ENCODE measurements at regions not wholly inside any gene's neighbourhood (a gene's known extent, or its start where the extent isn't known, plus 50 kb on each side); places are given as distances from the start of the nearest gene placed in this dataset.

GRCh38 chr9:95754533-95755420 lies 120.7 kb upstream of the ERCC6L2 start:
- peaks cover 4 to 11% of the 10 kb centered on the region in 2 donors for H3K27me3 Mint-ChIP-seq (ENCODE audit: low read depth in 2 of 2)
- H3K9me3 ChIP-seq (ENCODE audit: control insufficient read depth, insufficient read depth, low read length) = no peaks in the 10 kb centered on the region
- TF ChIP-seq CTCF (IDR thresholded peaks at IDR 0.05) = no peak
- H3K4me1 Mint-ChIP-seq = no peaks in the 10 kb centered on the region
- no peak overlapping the region for H3K27ac Mint-ChIP-seq
- no peaks in the 10 kb centered on the region for H3K36me3 Mint-ChIP-seq
- no peaks in the 10 kb centered on the region for H3K27me3 ChIP-seq (ENCODE audit: control insufficient read depth, insufficient read depth, low read length)
- ATAC-seq (no peak), DNase-seq (no peak)
- no peak overlapping the region for H3K27ac ChIP-seq (ENCODE audit: low read length)
- H3K9me3 Mint-ChIP-seq = no peaks in the 10 kb centered on the region
- no peaks in the 10 kb centered on the region for H3K36me3 ChIP-seq (ENCODE audit: control insufficient read depth, insufficient read depth, low read length)
- no peak overlapping the region for H3K4me3 Mint-ChIP-seq
- peaks cover 13% of the 10 kb centered on the region for H3K4me1 ChIP-seq (ENCODE audit: control insufficient read depth, insufficient read depth, low read length)
- intact Hi-C loops (cut with micrococcal nuclease) = no loop called here
- no peak overlapping the region for H3K4me3 ChIP-seq (ENCODE audit: low read length)
- 89% methylated on average over 15 of the region's 15 CpGs for WGBS (ENCODE audit: insufficient coverage)

- ATAC-seq = no peak
- Histone ChIP-seq H3K36me3 (ENCODE audit: control insufficient read depth, insufficient read depth, low read length) (no peaks in the 10 kb centered on the region), H3K27ac (ENCODE audit: low read length) (no peak overlapping the region), H3K9me3 (ENCODE audit: control insufficient read depth, insufficient read depth, low read length) (no peaks in the 10 kb centered on the region), H3K27me3 (ENCODE audit: control insufficient read depth, insufficient read depth, low read length) (no peaks in the 10 kb centered on the region), H3K4me1 (ENCODE audit: control insufficient read depth, insufficient read depth, low read length) (peaks cover 13% of the 10 kb centered on the region), H3K4me3 (ENCODE audit: low read length) (no peak overlapping the region)
- no peaks in the 10 kb centered on the region for H3K9me3 Mint-ChIP-seq
- H3K36me3 Mint-ChIP-seq = no peaks in the 10 kb centered on the region
- TF ChIP-seq CTCF (IDR thresholded peaks at IDR 0.05) = no peak
- H3K27me3 Mint-ChIP-seq (ENCODE audit: low read depth in 2 of 2) = peaks cover 0 to 12% of the 10 kb centered on the region in 2 donors
- no peak overlapping the region for H3K4me3 Mint-ChIP-seq
- H3K27ac Mint-ChIP-seq = no peak overlapping the region
- intact Hi-C loops (cut with micrococcal nuclease) = no loop called here
- no peaks in the 10 kb centered on the region for H3K4me1 Mint-ChIP-seq
- DNase-seq = no peak
- WGBS (ENCODE audit: insufficient coverage) = 84% methylated on average over 6 of the region's 7 CpGs
Measured at GRCh38 chr9:95753762-95754465, 121.6 kb upstream of the ERCC6L2 start.

GRCh38 chr9:95752129-95752731 lies 123.3 kb upstream of the ERCC6L2 start:
- no peak for DNase-seq
- TF ChIP-seq CTCF (IDR thresholded peaks at IDR 0.05) = no peak
- H3K36me3 ChIP-seq (ENCODE audit: control insufficient read depth, insufficient read depth, low read length) = no peaks in the 10 kb centered on the region
- no peaks in the 10 kb centered on the region for H3K4me1 Mint-ChIP-seq
- H3K9me3 Mint-ChIP-seq = no peaks in the 10 kb centered on the region
- peaks cover 0 to 14% of the 10 kb centered on the region in 2 donors for H3K27me3 Mint-ChIP-seq (ENCODE audit: low read depth in 2 of 2)
- no peak overlapping the region for H3K4me3 Mint-ChIP-seq
- no peak overlapping the region for H3K4me3 ChIP-seq (ENCODE audit: low read length)
- H3K4me1 ChIP-seq (ENCODE audit: control insufficient read depth, insufficient read depth, low read length) = peaks cover 13% of the 10 kb centered on the region
- H3K36me3 Mint-ChIP-seq = no peaks in the 10 kb centered on the region
- H3K27ac ChIP-seq (ENCODE audit: low read length) = no peak overlapping the region
- H3K27me3 ChIP-seq (ENCODE audit: control insufficient read depth, insufficient read depth, low read length) = no peaks in the 10 kb centered on the region
- intact Hi-C loops (cut with micrococcal nuclease) = no loop called here
- ATAC-seq = no peak
- no peak overlapping the region for H3K27ac Mint-ChIP-seq
- H3K9me3 ChIP-seq (ENCODE audit: control insufficient read depth, insufficient read depth, low read length) = no peaks in the 10 kb centered on the region
- 47% methylated on average over 41 of the region's 41 CpGs for WGBS (ENCODE audit: insufficient coverage)
